GM21528 (cell line): ENCODE measurements at regions not wholly inside any gene's neighbourhood (a gene's known extent, or its start where the extent isn't known, plus 50 kb on each side); places are given as distances from the start of the nearest gene placed in this dataset.
"Not testable (repeated sequence)": the region's sequence is repeated elsewhere in the genome, so short reads cannot be mapped to it uniquely, and the experiment has no call there.

ENCODE experiments used
- ATAC-seq: cut with Tn5 transposase; IDR thresholded peaks from one replicate; pipeline ENCODE4 v1.9.1; 2021; ENCODE audit warnings: mild to moderate bottlenecking, moderate library complexity; ENCODE audit not compliant: unreplicated experiment, low FRiP score

- no peak for ATAC-seq
These were observed 135.8 kb upstream of the FN1 start for GRCh38 chr2:215571689-215572088.

- peak; percentile 76 for ATAC-seq
These were observed 131.6 kb upstream of the FN1 start for GRCh38 chr2:215567504-215567903.

DNA sequence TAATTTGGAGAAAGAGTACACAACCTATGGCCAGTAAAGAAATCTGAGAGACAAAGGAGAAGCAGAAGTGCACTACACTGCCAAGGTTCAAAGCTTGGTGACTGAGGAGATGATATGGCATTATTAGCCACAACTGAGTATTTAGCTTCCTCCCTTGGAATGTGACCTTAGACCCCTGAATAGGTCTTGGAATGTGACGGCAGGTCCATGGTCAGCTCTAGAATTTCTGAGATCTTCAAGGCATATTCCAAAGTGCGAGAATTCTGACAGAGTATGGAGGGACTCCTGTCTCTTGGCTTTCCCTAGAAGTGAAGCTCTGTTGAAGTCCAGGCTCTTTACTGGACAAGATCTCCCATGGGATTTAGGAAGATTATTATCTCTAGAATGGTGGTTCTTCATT lies 130.0 kb upstream of the FN1 start:
- ATAC-seq, result no peak

GRCh38 chr2:215557701-215558100 lies 121.8 kb upstream of the FN1 start:
- no peak for ATAC-seq

GRCh38 chr2:215556979-215557378 lies 121.1 kb upstream of the FN1 start:
- no peak for ATAC-seq

DNA sequence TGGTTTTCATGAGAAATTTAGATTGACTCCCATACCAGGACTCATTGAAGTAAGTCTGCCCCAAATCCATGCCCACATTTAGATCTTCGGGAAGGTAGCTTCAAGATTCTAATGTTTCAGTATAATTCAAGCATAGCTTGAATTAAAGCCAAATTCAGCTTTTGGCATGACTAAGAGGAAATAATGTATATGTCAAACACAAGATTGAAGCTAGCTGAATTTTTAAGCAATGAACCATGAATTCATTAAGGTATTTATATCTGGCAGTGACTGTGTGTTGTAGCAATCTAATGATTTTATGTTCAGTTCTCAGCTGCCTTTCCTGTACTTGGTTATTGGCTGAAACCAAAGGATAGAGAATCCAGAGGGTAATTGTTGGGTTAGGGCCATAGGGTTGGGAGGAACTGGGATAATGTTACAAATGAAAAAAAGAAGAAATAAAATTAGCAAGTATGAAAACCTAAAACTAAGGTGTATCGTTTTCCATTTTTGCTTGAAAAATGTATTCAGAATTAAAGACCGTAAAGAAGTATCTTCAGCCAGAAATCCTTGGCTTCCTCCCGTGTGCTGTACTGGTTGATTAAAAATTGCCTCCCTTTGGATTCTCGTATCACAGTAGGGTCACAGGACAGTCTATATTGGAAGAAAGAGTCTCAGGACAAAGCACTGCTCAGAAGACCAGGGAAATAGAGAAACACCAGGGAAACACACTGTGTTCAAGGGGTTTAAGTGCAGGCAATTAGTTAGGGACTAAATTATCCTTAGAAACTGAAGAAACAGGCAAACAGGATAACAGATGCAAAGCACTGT lies 119.0 kb upstream of the FN1 start:
- no peak for ATAC-seq

- no peak for ATAC-seq
These were observed 118.1 kb upstream of the FN1 start for GRCh38 chr2:215553946-215554345.

DNA sequence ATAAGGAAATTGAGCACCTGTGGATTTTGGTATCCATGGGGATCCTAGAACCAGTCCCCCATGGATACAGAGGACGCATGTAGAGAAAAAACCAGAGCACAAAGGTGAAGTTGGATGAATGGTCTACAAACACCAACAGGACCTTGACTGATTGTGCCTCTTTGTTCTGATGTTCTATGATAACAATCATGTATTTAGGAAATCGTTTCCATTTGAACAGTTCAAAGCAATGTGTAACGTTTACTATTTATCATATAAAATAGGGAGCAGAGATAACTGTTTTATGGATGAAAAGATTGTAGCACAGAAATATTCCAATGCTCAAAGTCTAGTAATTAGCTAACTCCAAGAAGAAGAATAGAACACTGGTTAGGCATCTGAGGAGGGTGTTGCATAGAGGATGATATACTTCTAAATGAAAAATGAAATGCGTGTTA lies 116.3 kb upstream of the FN1 start:
- no peak for ATAC-seq

DNA sequence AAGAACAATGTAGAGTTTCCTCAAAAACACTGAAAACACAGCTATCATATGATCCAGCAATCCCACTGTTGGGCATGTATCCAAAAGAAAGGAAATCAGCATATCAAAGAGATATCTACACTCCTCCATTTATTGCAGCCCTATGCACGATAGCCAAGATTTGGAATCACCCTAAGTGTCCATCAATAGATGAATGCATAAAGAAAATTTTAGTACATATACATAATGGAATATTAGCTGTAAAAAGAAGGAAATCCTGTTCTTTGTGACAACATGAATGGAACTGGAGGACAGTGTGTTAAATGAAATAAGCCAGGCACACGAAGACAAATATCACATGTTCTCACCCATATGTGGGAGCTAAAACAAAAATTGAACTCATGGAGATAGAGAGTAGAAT lies 114.5 kb upstream of the FN1 start:
- no peak for ATAC-seq

DNA sequence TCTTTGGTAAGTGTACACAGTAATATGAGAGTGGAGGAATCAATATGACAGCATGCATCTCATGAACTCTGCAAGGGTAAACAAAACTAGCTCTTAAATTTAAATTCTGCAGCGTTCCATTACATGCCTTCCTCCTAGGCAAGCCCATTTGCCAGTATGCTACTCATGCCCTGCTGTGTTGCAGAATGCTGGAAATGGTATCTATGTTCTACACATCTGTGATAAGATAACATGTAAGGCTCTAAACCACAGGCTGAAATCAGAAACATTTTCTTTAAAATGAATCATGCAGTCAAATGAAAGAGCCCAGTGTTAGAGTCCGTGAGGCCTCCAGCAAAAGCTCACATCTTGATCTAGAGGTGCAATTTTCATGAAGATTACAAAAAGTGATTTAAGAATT lies 112.8 kb upstream of the FN1 start:
- ATAC-seq, result no peak

DNA sequence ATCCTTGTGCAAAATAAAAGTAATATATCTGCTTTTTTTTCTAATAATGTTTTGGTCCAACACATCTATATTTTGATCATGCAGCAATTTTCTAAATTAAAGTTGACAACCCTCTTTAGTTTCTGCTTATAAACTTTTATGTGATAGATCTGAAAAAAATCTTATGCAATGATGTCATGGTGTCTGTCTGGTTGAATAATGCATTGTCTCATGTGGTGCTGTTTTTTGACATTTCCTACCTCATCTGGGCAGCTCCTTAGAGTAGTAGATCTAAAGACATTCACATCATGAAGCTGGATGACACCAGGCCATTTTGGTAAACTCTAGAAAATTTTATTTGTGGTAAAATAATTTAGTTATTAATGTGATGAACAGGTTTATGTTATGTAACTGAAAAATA lies 106.8 kb upstream of the FN1 start:
- ATAC-seq, result no peak

DNA sequence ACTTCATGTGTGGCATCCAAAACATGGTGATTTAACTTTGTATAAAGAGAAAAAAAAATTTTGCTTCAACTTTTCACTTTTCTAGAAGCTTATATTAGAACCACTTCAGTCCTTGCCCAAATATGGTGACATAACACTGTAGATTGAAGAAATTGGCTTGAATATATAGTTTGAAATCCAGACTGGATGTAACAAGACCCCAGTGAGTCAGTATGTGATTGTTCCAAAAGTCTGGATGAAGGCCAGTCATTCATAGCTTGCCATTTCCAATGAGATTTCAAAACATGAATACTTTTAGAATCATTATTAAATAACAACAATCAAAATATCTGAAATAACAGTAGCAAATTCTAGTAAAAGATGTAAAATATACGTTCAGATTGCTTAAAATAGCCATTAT lies 104.8 kb upstream of the FN1 start:
- no peak for ATAC-seq

DNA sequence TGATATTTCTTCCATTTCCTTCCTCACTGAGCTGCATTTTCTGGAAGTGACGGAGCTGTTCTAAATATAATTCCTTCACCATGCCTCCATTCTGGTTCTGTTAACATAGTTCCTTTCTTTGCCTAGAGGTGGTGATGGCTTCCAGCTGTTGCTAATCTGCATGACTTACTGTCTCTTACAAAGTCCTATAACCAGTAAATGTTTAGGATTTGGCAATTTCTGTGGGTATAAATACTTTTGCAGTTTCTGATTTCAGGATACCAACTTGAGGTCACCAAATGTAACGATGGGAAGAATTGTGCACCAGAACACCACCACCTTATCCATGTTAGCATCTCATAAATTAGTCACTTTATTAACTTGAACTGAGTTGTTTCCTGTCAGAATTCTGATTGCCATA lies 101.7 kb upstream of the FN1 start:
- no peak for ATAC-seq

DNA sequence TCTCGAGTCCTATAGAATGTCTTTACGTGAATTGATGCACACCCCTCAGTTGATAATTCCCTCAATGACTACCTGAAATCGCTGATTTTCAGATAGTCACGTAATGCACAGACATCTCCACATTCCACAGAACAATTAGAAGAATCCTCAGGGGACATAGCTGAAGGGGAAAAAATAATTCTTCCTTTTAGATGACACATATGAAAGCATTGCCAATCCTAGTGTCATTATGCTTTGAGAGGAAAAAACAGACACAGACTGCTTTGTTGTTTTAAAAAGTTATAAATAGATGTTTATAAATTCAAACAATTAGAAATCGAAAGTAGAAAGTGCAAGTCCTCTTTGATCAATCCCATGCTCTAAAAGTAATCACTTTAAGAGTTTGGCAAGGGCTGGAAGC lies 100.6 kb upstream of the FN1 start:
- ATAC-seq, result no peak

GRCh38 chr2:215535741-215536140 lies 99.9 kb upstream of the FN1 start:
- ATAC-seq, result no peak

DNA sequence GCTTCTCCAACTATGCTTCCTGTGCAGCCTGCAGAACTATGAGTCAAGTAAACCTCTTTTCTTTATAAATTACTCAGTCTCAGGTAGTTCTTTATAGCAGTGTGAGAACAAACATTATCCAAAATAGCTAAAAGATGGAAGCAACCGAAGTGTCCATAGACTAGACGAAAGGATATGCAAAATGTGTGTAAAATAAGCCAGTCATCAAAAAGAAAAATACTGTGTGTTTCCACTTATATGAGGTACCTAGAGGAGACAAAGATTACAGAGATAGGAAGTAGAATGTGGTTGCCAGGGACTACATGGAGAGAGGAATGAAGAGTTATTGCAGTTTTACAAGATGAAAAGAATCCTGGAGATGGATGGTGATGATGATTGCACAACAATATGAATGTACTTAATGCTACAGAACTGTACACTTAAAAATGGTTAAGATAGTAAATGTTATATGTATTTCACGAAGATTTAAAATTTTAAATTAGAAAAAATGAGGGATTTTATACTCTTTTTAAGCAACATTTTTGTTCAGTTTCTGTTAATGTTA lies 99.3 kb upstream of the FN1 start:
- ATAC-seq, result no peak

DNA sequence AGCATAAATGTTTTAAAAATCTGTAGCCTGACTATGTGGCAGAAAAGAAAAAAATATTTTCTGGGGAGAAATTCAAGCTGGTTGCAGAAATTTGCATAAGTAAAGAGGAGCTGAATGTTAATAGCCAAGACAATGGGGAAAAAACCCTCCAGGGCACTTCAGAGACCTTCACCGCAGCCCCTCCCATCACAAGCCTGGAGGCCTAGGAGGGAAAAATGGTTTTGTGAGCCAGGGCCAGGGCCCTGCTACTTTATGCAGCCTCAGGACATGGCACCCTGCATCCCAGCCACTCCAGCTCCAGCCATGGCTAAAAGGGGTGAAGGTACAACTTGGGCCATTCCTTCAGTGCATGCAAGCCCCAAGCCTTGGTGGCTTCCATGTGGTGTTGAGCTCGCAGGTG lies 97.8 kb upstream of the FN1 start:
- ATAC-seq, result not testable (repeated sequence)

- ATAC-seq, result no peak
These were observed 97.0 kb upstream of the FN1 start for GRCh38 chr2:215532844-215533243.

- no peak for ATAC-seq
These were observed 95.4 kb upstream of the FN1 start for GRCh38 chr2:215531284-215531683.

DNA sequence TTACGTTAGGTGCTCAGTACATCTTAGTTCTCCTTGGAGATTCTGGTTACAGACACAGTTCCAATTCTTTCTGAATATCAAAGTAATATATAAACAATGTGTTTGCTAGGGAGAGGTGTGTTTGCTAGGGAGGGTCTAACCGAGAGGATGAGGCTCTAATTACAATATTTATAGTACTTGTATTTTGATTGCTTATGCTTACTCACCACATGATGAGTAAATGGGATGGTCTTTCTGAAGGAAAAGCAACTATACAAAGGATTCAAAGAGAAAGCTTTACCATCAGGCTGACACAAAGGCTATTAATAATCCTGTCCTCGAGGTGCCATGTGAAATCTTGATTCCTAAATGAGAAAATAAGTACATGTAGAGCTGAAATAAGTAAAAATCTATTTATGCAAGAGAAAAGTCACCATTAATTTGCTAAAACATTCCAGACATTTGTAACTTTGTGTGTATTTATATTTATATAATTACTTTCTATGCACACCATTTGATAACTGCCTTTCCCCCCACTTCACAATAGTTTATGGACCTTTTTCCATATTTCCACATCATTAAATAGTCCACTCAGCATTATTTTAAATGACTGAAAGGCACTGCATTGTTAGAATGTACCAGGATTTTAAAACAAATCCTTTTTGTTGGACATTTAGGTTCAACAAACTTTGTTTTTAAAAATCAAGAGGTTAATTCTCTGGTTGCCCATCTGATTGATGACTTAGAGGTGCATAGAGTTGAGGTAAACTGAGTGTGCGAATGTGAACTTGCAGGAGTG lies 94.5 kb upstream of the FN1 start:
- ATAC-seq, result no peak

DNA sequence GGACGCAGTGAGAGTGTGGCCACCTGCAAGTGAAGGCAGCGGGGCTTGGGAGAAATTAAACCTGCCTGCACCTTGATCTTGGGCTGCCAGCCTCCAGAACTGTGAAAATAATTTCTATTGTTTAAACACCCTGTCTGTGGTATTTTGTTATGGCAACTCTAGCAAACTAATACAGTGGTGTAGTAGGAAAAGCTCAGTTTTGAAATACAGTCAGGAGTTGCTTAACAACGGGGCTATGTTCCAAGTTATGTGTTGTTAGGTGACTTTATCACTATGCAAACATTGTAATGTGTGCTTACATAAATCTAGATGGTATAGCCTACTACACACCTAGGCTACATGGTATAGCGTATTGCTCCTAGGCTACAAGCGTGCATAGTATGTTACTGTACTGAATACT lies 93.4 kb upstream of the FN1 start:
- no peak for ATAC-seq

DNA sequence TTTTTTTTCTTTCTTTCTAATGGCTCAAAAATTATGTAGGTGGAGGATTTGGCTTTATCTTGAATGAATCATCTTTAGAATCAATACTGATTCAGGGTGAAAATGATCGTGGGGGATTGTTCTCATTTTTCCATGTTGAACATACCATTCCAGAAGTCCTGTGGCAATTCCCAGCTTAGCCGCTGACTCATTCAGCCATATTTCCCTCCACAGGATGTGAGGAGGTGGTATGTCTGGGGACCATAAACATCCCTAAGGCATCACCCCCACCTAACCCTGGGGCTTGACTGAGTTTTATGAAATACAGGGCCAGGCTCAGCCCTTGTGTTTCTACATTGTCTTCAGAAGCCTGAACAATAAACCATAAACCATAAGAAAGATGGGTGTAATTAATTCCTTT lies 92.7 kb upstream of the FN1 start:
- ATAC-seq, result no peak
